Stimulated activated CD4-positive, alpha-beta T cell treated with anti-CD3 and anti-CD28 coated beads, Interleukin-2, amount 100 ng/mL, for 24 hours (primary cell): ENCODE measurements at regions not wholly inside any gene's neighbourhood (a gene's known extent, or its start where the extent isn't known, plus 50 kb on each side); places are given as distances from the start of the nearest gene placed in this dataset.
A peak's percentile ranks its signal among the peaks of the same experiment; 100 is the strongest.

Experiments
- DNase-seq, 2 donors: peaks; one replicate each; pipeline ENCODE4 v3.0.0-alpha.2; 2020

GRCh38 chr15:98391568-98391967, 256.8 kb upstream of the IGF1R start:
- DNase-seq: no peak

- DNase-seq: no peak
Measured at GRCh38 chr15:98393471-98393870, 254.9 kb upstream of the IGF1R start.

- DNase-seq: no peak
Measured at GRCh38 chr15:98394546-98394945, 253.8 kb upstream of the IGF1R start.

- DNase-seq: no peak
Measured at GRCh38 chr15:98395974-98396610, 252.2 kb upstream of the IGF1R start.

GRCh38 chr15:98397419-98397818, 250.9 kb upstream of the IGF1R start:
- no peak for DNase-seq

GRCh38 chr15:98398056-98398455, 250.3 kb upstream of the IGF1R start:
- no peak for DNase-seq

- no peak for DNase-seq
Measured at GRCh38 chr15:98398886-98399285, 249.5 kb upstream of the IGF1R start.

GRCh38 chr15:98400120-98400519, 248.2 kb upstream of the IGF1R start:
- no peak for DNase-seq

GRCh38 chr15:98401029-98401428, 247.3 kb upstream of the IGF1R start:
- DNase-seq: no peak

GRCh38 chr15:98402486-98402885, 245.9 kb upstream of the IGF1R start:
- no peak for DNase-seq

- DNase-seq: no peak
Measured at GRCh38 chr15:98403169-98403568, 245.2 kb upstream of the IGF1R start.

GRCh38 chr15:98403569-98403968, 244.8 kb upstream of the IGF1R start:
- no peak for DNase-seq

- DNase-seq: no peak
Measured at GRCh38 chr15:98405013-98405412, 243.3 kb upstream of the IGF1R start.

GRCh38 chr15:98408231-98408630, 240.1 kb upstream of the IGF1R start:
- DNase-seq: no peak

- DNase-seq: no peak
Measured at GRCh38 chr15:98410328-98410727, 238.0 kb upstream of the IGF1R start.

GRCh38 chr15:98412852-98413251, 235.5 kb upstream of the IGF1R start:
- no peak for DNase-seq

GRCh38 chr15:98413933-98414546, 234.3 kb upstream of the IGF1R start:
- no peak for DNase-seq

- no peak for DNase-seq
Measured at GRCh38 chr15:98416222-98416855, 232.0 kb upstream of the IGF1R start.

- DNase-seq: no peak
Measured at GRCh38 chr15:98417346-98417745, 231.0 kb upstream of the IGF1R start.

- no peak for DNase-seq
Measured at GRCh38 chr15:98418122-98418521, 230.2 kb upstream of the IGF1R start.

GRCh38 chr15:98419173-98419780, 229.1 kb upstream of the IGF1R start:
- DNase-seq: no peak

- no peak for DNase-seq
Measured at GRCh38 chr15:98420837-98421236, 227.5 kb upstream of the IGF1R start.

GRCh38 chr15:98421419-98422129, 226.8 kb upstream of the IGF1R start:
- peak; percentile 73 to 78 for DNase-seq

- no peak for DNase-seq
Measured at GRCh38 chr15:98422130-98422478, 226.2 kb upstream of the IGF1R start.
